ENCODE measurements at regions not wholly inside any gene's neighbourhood (a gene's known extent, or its start where the extent isn't known, plus 50 kb on each side); places are given as distances from the start of the nearest gene placed in this dataset.

GRCh38 chr5:86329318-86329717, 288.4 kb upstream of the COX7C start (continued):
- TF ChIP-seq MYBL2 (CRISPR knock-in tag; IDR thresholded peaks at IDR 0.05) (no peak), KAT7 (CRISPR knock-in tag; IDR thresholded peaks at IDR 0.05; ENCODE audit: borderline replicate concordance) (no peak)
- TF ChIP-seq, protein P1, sequence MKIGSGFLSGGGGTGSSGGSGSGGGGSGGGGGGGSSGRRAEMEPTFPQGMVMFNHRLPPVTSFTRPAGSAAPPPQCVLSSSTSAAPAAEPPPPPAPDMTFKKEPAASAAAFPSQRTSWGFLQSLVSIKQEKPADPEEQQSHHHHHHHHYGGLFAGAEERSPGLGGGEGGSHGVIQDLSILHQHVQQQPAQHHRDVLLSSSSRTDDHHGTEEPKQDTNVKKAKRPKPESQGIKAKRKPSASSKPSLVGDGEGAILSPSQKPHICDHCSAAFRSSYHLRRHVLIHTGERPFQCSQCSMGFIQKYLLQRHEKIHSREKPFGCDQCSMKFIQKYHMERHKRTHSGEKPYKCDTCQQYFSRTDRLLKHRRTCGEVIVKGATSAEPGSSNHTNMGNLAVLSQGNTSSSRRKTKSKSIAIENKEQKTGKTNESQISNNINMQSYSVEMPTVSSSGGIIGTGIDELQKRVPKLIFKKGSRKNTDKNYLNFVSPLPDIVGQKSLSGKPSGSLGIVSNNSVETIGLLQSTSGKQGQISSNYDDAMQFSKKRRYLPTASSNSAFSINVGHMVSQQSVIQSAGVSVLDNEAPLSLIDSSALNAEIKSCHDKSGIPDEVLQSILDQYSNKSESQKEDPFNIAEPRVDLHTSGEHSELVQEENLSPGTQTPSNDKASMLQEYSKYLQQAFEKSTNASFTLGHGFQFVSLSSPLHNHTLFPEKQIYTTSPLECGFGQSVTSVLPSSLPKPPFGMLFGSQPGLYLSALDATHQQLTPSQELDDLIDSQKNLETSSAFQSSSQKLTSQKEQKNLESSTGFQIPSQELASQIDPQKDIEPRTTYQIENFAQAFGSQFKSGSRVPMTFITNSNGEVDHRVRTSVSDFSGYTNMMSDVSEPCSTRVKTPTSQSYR (CRISPR knock-in tag; IDR thresholded peaks at IDR 0.05) = no peak
- TF ChIP-seq, protein P2, sequence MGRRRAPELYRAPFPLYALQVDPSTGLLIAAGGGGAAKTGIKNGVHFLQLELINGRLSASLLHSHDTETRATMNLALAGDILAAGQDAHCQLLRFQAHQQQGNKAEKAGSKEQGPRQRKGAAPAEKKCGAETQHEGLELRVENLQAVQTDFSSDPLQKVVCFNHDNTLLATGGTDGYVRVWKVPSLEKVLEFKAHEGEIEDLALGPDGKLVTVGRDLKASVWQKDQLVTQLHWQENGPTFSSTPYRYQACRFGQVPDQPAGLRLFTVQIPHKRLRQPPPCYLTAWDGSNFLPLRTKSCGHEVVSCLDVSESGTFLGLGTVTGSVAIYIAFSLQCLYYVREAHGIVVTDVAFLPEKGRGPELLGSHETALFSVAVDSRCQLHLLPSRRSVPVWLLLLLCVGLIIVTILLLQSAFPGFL (CRISPR knock-in tag; IDR thresholded peaks at IDR 0.05; ENCODE audit: borderline replicate concordance) = no peak
- TF ChIP-seq, protein P3, sequence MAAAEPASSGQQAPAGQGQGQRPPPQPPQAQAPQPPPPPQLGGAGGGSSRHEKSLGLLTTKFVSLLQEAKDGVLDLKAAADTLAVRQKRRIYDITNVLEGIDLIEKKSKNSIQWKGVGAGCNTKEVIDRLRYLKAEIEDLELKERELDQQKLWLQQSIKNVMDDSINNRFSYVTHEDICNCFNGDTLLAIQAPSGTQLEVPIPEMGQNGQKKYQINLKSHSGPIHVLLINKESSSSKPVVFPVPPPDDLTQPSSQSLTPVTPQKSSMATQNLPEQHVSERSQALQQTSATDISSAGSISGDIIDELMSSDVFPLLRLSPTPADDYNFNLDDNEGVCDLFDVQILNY (CRISPR knock-in tag; IDR thresholded peaks at IDR 0.05) = no peak

GRCh38 chr5:86330736-86331135, 287.0 kb upstream of the COX7C start:
- no peak for ATAC-seq
- no peaks in the 10 kb centered on the region for H3K27me3 Mint-ChIP-seq (ENCODE audit: low read depth)
- H3K36me3 Mint-ChIP-seq = no peaks in the 10 kb centered on the region
- no peak overlapping the region for H3K4me3 Mint-ChIP-seq
- TF ChIP-seq GRHL2 (CRISPR knock-in tag; IDR thresholded peaks at IDR 0.05; ENCODE audit: insufficient replicate concordance, severe bottlenecking) (no peak), FOXJ3 (CRISPR knock-in tag; IDR thresholded peaks at IDR 0.05; ENCODE audit: borderline replicate concordance) (no peak), RORB (CRISPR knock-in tag; IDR thresholded peaks at IDR 0.05) (no peak)
- ChIA-PET CTCF (no interaction called here), POLR2A (no interaction called here)
- H3K4me1 Mint-ChIP-seq = no peaks in the 10 kb centered on the region
- no peak for DNase-seq (ENCODE audit: low spot score)
- H3K9me3 Mint-ChIP-seq = peaks cover 12% of the 10 kb centered on the region
- H3K27ac Mint-ChIP-seq = no peak overlapping the region

DNA sequence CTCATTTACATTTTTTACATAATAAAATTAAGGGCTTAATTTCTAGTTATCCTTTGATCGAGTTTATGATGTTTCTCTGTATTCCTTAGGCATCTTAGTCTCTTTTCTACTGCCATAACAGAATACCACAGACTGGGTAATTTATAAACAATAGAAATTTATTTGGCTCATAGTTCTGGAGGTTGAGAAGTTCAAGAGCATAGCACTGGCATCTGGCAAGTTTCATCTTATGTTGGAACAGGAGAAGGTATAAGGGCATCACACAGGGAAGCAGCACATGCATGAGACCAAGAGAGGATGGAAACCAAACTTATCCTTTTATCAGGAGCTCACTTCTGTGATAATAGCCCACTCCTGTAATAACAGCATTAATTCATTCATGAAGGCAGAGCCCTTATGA, 284.9 kb upstream of the COX7C start:
- Mint-ChIP-seq H3K27ac (no peak overlapping the region), H3K4me1 (no peaks in the 10 kb centered on the region), H3K4me3 (no peak overlapping the region), H3K36me3 (no peaks in the 10 kb centered on the region), H3K27me3 (ENCODE audit: low read depth) (no peaks in the 10 kb centered on the region), H3K9me3 (peaks cover 12% of the 10 kb centered on the region)
- DNase-seq (ENCODE audit: low spot score) = no peak
- ChIA-PET POLR2A (no interaction called here), CTCF (no interaction called here)
- ATAC-seq = no peak
- TF ChIP-seq GRHL2 (CRISPR knock-in tag; IDR thresholded peaks at IDR 0.05; ENCODE audit: insufficient replicate concordance, severe bottlenecking) (no peak), IRF1 (CRISPR knock-in tag; IDR thresholded peaks at IDR 0.05) (no peak), PRRX2 (CRISPR knock-in tag; IDR thresholded peaks at IDR 0.05) (no peak), USF2 (CRISPR knock-in tag; IDR thresholded peaks at IDR 0.05) (no peak), TP53 (CRISPR knock-in tag; IDR thresholded peaks at IDR 0.05) (no peak), FOXK1 (CRISPR knock-in tag; IDR thresholded peaks at IDR 0.05) (no peak), NFATC4 (CRISPR knock-in tag; IDR thresholded peaks at IDR 0.05) (no peak), TCF7 (CRISPR knock-in tag; IDR thresholded peaks at IDR 0.05; ENCODE audit: low read depth) (no peak), NR2C2 (CRISPR knock-in tag; IDR thresholded peaks at IDR 0.05) (no peak), KAT7 (CRISPR knock-in tag; IDR thresholded peaks at IDR 0.05; ENCODE audit: borderline replicate concordance) (no peak), STAT6 (CRISPR knock-in tag; conservative IDR thresholded peaks at IDR 0.05; ENCODE audit: low read depth) (no peak), CREB1 (CRISPR knock-in tag; IDR thresholded peaks at IDR 0.05) (no peak), ZNF138 (CRISPR knock-in tag; conservative IDR thresholded peaks at IDR 0.05) (no peak)
- TF ChIP-seq, protein P1 (CRISPR knock-in tag; IDR thresholded peaks at IDR 0.05) = no peak
- TF ChIP-seq, protein P4, sequence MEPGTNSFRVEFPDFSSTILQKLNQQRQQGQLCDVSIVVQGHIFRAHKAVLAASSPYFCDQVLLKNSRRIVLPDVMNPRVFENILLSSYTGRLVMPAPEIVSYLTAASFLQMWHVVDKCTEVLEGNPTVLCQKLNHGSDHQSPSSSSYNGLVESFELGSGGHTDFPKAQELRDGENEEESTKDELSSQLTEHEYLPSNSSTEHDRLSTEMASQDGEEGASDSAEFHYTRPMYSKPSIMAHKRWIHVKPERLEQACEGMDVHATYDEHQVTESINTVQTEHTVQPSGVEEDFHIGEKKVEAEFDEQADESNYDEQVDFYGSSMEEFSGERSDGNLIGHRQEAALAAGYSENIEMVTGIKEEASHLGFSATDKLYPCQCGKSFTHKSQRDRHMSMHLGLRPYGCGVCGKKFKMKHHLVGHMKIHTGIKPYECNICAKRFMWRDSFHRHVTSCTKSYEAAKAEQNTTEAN (CRISPR knock-in tag; IDR thresholded peaks at IDR 0.05) = no peak
